HG03460 (cell line): ENCODE measurements at regions not wholly inside any gene's neighbourhood (a gene's known extent, or its start where the extent isn't known, plus 50 kb on each side); places are given as distances from the start of the nearest gene placed in this dataset.
"Not testable (repeated sequence)": the region's sequence is repeated elsewhere in the genome, so short reads cannot be mapped to it uniquely, and the experiment has no call there.

ENCODE experiments used
- ATAC-seq: cut with Tn5 transposase; IDR thresholded peaks from one replicate; pipeline ENCODE4 v1.9.1; 2021; ENCODE audit not compliant: unreplicated experiment

DNA sequence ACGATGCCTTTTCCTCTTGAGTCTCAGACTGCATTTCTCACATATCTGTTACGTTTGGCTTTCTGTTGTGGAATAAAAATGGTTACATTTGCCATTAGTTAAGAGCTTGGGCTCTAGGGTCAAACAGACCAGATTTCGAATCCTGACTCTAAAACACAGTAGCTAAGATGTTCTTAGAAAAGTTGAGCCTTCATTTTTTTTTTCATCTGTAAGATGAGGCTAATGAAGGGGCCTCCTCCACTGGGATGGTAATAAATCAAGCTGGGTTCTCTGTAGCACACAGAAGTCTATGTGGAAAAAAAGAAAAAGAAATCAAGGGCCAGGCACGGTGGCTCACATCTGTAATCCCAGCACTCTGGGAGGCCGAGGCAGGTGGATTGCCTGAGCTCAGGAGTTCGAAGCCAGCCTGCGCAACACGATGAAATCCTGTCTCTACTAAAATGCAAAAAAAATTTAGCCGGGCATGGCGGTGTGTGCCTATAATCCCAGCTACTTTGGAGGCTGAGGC is 49.9 kb upstream of the CAPRIN1 start:
- ATAC-seq, result no peak

DNA sequence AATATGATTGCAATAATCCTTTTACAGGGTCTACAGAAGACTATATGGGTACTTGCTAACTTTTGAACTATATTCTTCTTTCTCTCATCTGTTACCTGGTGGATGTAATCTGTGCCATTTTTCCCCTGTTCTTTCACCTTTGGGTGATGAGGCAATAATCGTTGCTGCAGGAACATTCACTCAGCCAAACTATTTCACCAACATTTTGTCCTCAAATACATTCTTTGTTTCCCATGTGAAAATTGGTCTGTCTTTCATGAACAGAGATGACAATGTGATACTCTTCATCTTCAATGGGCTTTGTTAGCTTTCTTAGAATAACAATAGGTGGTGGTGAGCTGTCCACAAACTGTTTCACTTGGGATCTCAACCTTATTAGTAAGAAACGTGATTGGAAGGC is 52.1 kb upstream of the CAPRIN1 start:
- no peak for ATAC-seq

DNA sequence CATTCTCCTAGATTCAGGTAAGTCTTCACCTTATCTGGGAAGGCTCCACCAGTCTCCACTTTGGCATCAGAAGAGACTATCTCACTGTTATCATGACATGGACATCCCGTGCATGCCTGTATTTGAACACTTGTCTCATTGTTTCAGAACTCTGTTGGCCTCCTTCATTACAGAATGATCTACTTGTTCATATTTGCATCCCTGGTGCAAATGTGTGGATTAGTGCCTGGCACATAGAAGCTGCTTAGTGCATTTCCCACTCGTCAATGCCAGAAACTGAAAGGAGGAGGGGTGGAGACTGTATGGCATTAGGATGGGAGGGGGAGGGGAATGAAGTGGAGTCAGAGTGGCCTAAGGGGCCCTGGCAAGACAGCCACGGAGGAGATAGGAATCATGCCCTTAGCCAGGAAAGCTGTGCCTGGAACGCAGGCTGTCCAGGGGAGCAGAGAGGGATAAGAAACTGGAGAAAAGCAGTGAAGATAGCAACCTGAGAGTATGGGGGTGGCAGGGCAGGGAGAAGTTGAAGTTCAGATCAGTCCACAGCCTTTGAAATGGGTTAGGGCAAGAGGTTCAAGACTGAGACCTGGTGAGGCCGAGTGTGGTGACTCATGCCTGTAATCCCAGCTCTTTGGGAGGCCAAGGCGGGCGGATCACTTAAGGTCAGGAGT is 53.8 kb upstream of the CAPRIN1 start:
- no peak for ATAC-seq

DNA sequence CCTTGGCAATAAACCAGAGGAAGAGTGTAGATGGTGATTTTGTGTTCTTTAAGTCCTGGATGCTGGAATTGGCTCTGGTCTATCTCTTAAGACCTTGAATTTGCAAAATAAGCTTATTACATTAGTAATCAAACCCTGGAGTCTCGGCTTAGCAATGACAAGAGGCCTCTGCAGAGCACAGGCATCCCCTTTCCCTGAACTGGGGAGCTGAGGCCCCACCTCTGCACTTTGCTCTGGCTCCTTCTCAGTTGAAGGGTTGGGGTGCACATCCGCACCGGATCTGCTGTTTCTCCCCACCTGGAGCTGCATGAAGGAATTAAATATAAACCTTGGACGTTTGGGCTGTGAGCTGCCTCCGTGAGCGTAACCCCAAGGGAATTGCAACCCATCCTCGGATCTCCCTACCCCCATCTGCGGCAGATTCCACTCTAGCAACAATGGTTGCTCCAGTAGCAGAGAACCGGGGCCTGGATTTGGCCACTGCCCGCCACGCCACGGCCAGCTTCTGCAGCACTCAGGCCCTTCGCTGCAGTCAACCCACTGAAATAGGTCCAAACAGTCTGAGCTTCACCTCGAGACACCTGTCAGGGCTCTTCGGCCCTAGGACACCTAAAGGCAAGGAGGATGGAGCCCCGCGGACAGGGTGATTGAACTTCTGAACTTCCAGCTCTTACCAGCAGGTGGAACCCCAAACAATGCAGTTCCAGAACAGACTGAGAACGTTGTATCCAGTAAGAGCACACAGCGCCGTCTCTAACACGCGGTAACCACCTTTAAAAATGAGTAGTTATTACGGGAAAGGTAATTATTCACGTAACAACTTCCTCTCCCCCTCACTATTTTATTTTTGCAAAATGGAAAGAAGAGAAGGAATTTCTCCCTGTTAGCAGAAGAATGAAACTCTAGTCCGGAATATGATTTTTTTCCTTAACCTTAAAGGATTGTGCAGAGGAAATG is 54.8 kb upstream of the CAPRIN1 start:
- ATAC-seq, result peak; percentile 58

DNA sequence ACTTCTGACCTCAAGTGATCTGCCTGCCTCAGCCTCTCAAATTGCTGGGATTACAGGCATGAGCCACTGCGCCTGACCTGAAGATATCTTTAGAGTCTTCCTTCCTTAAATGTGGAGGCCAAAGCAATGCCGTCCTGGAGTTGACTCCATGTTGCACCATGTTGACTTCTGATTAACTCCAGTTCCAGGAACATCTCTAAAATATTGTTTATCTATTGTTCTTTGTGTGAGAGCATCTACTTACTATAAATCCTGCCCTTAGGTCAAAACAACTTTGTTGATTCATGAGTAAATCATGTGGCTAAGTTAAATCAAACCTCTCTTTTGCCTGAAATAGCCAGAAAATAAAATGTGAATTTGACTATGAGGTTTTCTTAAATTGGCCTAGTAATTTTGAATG is 56.6 kb upstream of the CAPRIN1 start:
- no peak for ATAC-seq

DNA sequence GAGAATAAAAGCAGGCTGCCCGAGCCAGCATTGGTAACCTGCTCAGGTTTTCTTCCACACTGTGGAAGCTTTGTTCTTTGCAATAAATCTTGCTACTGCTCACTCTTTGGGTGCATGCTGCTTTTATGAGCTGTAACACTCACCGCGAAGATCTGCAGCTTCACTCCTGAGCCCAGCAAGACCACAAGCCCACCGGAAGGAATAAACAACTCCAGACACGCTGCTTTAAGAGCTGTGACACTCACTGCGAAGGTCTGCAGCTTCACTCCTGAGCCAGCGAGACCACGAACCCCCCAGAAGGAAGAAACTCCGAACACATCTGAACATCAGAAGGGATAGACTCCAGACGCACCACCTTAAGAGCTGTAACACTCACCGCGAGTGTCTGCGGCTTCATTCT is 60.4 kb upstream of the CAPRIN1 start:
- not testable (repeated sequence) for ATAC-seq

DNA sequence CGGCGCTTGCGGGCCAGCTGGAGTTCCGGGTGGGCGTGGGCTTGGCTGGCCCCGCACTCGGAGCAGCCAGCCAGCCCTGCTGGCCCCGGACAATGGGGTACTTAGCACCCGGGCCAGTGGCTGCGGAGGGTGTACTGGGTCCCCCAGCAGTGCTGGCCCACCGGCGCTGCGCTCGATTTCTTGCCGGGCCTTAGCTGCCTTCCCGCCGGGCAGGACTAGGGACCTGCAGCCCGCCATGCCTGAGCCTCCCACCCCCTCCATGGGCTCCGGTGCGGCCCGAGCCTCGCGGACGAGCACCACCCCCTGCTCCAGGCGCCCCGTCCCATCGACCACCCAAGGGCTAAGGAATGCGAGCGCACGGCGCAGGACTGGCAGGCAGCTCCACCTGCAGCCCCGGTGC is 61.4 kb upstream of the CAPRIN1 start:
- not testable (repeated sequence) for ATAC-seq

DNA sequence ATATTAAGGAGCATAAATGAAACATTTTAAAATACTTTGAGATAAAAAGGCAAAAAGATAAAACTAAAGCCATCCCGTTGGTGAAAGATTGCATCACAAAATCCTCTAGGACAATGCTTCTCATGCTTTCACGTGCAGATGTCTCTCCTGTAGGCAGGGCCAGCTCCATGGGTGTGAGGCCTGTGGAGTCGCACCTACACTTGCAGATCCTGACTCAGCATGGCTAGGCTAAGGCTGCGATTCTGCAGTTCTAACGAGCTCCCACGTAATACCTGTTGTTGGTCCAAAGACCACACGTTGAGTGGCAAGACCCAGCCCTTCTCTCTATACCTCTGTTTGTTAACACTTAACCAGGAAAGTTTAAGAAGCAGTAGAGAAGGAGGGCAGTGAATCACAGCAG is 62.1 kb upstream of the CAPRIN1 start:
- no peak for ATAC-seq

DNA sequence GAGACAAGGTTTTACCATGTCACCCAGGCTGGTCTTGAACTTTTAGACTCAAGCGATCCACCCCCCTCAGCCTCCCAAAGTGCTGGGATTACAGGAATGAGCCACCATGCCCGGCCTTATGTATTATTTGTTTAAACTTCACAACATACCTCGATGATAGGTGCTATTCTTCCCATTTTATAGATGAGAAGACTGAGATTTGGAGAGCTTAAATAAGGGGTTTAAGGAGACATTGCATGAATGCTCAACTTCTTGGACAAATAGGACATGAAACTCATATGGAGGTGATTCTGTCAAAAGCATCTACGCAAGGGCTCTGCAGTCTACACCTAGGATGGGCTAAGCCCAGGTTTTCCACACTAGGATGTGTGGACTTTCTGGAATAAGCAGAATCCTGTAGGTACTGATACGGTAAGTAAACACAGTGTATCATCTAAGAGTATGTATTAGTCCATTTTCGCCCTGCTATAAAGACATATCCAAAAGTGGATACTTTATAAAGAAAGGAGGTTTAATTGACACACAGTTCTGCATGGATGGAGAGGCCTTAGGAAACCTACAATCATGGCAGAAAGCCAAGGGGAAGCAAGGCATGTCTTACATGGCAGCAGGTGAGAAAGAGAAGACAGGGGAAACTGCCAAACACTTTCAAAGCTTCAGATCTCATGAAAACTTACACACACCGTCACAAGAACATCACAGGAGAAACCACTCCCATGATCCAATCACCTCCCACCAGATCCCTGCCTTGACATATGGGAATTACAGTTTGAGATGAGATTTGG is 62.8 kb upstream of the CAPRIN1 start:
- no peak for ATAC-seq

DNA sequence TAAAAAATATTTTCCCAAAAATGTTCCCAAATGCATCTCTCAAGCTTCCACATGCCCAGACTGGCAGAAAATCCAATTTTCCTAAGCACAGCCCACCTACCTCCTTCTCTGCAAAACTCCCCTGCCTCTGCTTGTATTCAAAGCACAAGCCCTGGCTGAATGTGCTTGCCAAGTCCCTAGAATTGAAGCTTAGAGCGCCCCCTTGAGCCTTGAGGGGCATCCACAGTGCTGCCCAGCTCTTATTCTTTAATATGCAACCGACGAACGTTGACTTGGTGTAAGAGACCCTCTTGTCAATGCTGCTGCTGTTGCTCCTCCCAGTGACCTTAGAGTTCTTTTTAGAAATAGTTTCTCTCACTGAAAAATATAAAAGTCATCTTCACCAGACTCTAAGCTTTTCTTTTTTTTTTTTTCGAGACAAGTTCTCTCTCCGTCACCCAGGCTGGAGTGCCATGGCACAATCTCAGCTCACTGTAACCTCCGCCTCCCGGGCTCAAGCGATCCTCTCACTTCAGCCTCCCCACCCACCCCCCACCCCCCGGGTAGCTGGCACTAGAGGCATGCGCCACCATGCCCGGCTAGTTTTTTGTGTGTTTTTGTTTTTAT is 63.5 kb upstream of the CAPRIN1 start:
- no peak for ATAC-seq

DNA sequence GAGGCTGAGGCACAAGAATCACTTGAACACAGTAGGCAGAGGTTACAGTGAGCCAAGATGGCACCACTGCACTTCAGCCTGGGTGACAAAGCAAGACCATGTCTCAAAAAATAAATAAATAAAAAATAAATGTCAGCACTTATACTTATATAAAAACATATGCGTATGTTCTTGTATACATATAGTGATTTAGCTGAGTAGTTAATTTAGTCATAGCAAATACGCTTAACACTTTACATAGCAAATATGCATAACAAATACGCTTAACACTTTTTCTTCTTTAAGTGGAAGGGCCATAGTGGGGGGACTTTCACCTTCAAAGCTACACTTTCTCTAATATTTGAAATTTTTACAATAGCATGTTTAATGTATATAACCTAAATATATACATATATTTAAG is 64.0 kb upstream of the CAPRIN1 start:
- no peak for ATAC-seq

DNA sequence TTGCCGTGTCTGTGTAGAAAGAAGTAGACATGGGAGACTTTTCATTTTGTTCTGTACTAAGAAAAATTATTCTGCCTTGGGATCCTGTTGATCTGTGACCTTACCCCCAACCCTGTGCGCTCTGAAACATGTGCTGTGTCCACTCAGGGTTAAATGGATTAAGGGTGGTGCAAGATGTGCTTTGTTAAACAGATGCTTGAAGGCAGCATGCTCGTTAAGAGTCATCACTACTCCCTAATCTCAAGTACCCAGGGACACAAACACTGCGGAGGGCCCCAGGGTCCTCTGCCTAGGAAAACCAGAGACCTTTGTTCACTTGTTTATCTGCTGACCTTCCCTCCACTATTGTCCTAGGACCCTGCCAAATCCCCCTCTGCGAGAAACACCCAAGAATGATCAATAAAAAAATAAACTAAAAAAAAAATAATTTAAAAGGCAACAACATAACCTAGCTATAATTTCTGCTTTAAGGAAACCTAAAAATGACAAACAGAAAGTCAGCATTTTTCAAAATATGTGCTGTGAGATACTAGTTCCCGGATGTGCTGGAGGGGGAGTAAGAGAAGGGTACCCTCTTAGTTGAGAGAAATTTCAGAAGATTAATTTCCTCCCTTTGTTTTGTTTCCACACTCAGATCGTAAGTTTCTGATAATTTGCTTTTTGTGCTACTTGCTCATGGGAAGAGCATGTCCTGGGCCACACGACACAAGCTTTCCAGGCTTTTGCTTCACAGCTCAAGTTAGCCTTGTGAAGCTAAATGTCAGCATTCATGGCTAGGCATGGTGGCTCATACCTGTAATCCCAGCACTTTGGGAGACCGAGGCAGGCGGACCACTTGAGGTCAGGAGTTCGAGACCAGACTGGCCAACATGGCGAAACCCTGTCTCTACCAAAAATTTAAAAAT is 64.7 kb upstream of the CAPRIN1 start:
- ATAC-seq, result not testable (repeated sequence)

DNA sequence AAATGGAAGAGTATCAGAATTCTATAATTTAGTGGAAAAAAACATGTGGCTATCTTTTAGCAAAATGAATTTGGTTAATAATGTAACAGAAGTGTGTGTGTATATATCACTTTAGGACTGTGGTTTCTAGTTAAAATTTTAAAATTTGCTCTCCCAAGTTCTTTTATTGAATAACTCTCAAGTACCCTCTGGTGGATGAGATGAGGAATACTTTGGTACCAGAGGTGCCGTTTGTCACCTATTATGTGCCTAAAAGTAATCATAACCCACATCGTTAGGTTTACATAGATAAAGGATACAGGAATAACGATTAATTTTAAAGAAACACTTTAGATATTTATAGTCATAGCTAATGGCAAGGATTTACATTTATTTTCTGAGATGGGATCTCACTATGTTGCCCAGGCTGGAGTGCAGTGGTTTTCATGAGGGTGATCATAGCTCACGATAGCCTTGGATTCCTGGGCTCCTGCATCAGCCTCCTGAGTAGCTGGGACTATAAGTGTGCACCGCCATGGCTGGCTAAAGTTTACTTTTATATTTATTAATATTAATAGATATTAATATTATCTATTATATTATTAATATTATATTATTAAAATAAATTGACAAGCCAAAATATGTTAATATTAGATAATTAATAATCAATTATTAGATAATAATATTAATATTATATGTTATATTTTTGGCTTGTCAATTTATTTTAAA is 66.7 kb upstream of the CAPRIN1 start:
- no peak for ATAC-seq

DNA sequence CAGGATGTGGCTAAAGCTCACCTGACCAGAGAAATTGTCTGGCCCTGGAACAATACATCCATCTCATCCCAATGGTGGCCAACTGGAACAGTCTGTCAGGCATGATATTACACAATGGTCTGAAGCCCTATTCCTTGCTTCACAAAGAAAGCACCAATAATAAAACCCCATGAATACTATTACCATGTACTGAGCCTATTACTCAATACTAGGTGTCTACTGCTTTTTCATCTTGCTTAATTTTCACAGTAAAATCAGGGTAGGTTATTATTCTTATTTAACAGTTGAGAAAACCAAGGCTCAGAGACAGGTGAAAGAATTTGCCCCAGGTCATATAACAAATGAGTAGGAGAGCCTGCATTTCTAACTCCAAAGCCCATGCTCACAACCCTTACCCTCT is 68.9 kb upstream of the CAPRIN1 start:
- ATAC-seq, result no peak

DNA sequence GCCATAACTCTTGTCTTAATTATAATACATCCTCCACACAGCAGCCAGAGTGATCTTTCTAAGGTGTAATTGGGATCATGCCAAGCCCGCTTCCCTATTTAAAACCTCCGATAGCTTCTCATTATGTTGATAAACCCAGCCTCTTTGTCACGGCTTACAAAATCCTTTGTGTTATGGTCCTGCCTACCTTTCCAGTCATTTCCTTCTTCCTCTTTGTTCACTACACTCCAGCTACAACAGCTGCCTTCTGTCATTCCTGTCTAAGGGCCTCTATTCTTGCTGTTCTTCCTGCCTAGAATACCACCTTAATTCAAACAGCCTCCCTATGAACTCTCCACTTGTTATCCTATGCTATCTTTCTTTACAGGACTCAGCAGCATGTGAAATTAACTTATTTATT is 70.6 kb upstream of the CAPRIN1 start:
- no peak for ATAC-seq

DNA sequence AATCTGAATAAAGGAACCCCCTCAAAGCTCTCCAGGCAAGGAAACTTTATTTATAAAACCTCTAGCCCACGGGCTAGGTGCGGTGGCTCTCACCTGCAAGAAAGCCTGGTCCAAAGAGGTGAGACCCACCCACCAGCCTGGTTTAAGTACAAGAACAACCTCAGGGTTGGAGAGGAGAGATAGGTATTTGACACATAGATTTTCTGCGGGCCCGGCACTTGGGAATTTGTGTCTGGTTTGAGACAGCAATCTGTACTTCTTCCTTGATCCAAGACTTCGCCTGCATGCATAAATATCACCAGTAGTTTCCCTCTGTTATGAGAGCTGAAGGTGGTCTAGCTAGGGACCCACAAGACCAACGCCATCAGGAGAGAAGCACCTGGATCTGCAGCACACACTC is 73.2 kb upstream of the CAPRIN1 start:
- no peak for ATAC-seq

DNA sequence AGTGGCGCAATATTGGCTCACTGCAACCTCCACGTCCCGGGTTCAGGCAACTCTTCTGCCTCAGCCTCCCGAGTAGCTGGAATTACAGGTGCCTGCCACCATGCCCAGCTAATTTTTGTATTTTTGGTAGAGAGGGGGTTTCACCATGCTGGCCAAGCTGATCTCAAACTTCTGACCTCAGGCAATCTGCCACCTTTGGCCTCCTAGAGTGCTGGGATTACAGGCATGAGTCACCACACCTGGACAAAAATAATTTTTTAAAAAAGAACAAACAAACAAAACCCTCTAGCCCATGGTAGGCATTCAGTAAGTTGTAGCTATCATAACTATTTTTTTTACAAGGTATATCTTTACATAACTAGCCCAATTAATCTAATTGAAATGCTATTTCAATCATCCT is 73.9 kb upstream of the CAPRIN1 start:
- no peak for ATAC-seq

DNA sequence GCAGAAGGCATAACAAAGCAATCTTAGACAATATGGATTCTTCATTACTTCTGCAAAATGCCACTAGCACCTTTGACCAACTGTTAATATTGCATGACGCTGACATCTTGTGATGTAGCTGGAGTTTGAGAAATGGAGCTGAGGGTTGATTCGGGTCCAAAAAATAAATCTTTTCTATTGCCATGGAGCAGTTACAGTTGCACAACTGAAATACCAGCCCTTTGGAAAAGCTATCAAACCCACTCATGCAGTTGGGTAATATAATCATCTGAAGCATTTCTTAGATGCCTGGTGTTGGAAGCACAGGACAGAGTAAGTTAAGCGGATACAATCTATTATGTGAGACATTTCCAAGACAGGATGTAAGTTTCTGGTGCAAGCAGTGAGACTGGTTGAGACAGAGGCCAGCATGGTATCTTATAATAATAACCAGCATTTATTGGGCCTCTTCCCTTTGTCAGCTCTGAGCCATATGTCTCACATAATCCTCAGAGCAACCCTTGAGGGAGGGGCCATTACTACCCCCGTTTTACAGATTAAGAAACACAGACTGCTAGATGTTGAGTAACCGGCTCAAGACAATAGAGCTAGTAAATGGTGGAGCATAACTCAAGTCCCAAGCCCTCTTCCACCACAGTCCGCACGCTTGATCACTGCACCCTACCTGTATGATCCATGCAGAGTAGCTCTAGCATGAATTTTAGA is 74.9 kb upstream of the CAPRIN1 start:
- no peak for ATAC-seq

DNA sequence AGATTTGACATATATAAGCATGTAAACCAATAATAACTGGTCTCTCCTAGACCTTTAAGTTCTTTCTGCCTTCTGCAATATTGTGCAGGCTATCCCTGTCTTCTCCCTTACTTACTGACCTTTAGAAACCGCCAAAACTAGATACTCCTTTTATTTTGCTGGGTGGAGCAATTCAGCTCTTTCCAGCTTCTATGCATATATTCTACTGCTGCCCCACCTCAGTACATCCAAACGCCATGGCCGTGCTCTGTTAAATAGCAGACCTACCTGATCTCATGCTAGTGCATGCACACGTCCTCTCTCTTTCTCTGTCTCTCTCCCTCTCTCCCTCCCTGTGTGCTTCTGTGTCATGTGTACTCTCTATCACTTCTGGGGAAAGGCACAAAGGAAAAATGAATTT is 76.7 kb upstream of the CAPRIN1 start:
- no peak for ATAC-seq
